HK-2 (cell line): ENCODE measurements at regions not wholly inside any gene's neighbourhood (a gene's known extent, or its start where the extent isn't known, plus 50 kb on each side); places are given as distances from the start of the nearest gene placed in this dataset.

ENCODE experiments used
- DNase-seq: peaks from one replicate; pipeline ENCODE4 v3.0.0-alpha.2; 2018; ENCODE audit not compliant: unreplicated experiment

DNA sequence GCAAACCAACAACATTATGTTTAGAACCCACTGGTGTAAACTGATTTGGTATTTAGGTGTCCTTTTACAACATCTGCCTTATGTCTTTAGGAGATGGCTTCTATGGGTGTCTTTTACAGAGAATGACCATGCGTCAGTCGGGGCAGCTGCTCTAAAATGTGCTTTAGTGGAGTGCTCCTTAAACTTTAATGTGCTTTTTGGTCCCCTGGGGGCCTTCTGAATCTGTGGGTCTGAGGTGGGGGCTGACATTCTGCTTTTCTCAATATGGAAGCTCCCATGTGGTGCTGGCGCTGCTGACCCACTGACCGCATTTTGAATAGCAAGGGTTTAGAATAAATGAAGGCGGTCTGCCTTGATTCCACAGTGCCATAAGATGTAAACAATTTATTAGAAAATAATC, 173.2 kb upstream of the B3GALT2 start:
- DNase-seq: no peak

DNA sequence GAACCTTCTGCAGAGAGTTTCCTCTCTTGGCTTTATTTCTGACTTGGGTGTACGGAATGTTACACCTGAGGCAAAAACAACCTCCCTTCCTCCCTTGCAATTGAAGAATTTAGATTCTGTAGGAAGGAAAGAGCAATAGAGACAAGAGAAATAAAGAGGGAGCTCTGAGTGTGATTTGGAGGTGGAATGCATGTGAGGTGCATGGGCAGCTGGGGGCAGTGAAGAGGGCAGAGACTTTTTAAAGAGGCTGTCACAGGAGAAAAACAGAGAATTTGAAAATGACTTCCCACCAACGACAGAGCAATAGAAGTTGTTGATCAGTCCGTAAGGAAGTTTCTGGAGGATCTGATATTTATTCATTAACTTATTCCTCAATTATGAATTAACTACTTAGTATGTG, 172.0 kb upstream of the B3GALT2 start:
- DNase-seq: no peak

GRCh38 chr1:193356249-193356648, 169.8 kb upstream of the B3GALT2 start:
- DNase-seq: no peak

- DNase-seq: no peak
Observed at GRCh38 chr1:193355626-193356025, 169.2 kb upstream of the B3GALT2 start.

DNA sequence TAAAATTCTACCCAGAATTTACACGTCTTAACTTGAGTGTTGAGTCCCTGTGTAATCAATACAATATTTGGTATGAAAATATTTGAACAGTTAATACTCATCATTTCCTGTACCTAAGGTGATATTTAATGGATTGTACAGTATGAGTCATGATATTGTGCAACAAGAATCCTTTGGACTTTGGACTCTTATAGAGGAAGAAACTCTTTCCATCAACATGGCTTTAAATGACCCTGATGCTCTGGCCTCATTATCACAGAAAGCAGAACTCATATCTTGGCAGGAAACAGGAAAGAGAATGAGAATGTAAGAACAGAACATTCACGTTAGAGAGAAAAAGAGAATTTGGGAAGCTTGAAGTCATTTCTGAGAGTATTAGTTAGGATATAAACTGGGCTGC, 168.8 kb upstream of the B3GALT2 start:
- DNase-seq: no peak

DNA sequence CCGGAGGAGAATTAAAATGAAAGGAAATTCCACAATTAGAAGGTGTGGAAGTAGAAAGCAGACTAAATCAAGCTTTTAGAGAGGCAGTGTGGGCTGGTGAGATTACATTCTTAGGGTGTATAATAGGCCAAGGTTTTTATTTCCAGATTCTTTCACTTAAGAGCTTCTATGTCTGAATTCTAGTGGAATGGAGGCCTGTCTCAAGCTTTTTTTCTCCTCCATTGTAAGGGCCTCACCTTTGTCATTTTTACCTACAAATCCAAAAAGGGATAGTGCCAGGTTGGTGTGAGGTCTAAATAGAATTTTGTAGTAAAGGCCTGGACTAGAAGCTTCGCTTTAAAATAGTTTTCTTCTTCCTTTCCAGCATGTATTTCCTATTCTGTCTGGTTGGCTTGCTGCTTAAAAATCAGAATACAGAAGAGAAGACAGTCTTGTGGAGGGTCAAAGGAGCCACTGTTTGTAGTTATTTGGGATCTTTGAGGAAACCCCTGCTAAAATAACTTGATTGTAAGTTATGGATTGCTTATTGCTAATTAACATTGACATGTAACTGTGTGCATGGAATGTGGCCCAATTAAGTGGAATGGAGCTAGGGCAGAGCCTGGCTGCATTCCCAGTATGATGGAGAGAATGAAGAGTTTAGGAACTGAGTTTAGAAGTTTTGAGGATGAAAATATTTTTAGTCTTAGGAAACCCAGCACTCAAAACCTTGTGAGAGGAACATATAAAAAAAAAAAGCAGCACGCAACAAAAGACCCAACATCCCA, 162.5 kb upstream of the B3GALT2 start:
- DNase-seq: no peak

GRCh38 chr1:193348091-193348768, 161.8 kb upstream of the B3GALT2 start:
- DNase-seq: no peak

DNA sequence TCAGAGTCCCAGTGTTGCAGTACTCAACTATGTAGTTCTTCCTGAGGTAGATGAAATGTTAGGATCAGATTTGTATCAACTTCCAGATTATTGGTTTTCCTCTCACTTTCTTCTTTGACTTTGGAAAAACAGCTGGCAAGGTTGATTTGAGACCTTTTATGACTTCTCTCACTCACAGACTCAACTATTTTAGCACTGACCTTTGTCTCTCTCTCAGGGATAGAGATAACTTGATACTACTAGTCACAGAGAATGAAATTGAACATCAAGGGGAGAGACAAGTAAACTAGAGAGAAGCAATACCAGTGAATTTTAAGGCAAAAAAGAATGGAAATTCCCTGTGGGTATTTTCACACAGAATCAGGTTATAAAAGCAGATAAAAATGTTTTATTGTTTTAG, 159.7 kb upstream of the B3GALT2 start:
- no peak for DNase-seq

GRCh38 chr1:193342811-193343210, 156.4 kb upstream of the B3GALT2 start:
- no peak for DNase-seq

GRCh38 chr1:193340331-193340730, 153.9 kb upstream of the B3GALT2 start:
- no peak for DNase-seq

- DNase-seq: no peak
Observed at GRCh38 chr1:193339401-193339800, 153.0 kb upstream of the B3GALT2 start.

DNA sequence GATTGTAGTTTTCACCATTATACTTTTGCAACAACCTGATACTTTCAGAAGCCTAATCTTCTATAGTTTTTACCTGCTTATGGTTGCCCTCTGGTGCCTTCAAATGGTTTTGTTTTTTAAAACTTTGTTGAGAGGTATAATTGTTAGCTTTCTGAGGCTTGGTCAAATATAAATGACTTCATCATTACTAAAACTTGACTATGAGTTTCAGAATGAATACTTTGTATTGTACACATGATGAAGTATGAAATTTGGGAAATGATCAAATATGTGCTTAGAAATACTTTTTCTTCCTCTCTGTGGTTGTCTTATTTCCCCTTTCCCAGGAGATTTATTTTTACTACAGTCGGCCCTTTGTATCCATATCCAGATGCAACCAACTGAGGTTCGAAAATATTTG, 151.8 kb upstream of the B3GALT2 start:
- no peak for DNase-seq

GRCh38 chr1:193335806-193336428, 149.5 kb upstream of the B3GALT2 start:
- DNase-seq: no peak

DNA sequence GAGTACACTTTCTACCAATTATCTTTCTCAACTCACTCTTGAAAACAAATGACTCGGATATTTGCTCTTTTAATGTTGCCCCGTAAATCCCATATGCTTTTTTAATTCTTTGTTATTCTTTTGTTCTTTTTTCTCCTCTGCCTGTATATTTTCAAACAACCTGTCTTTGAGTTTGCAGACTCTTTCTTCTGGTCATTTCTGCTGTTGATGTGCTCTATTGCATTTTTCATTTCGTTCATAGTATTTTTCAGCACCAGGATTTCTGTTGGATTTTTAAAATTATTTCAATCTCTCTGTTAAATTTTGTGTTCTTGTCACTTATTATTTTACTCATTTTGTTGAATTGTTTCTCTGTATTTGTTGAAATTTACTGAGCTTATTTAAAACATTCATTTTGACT, 146.8 kb upstream of the B3GALT2 start:
- no peak for DNase-seq

GRCh38 chr1:193326296-193326695, 139.9 kb upstream of the B3GALT2 start:
- DNase-seq: no peak

GRCh38 chr1:193325771-193326170, 139.4 kb upstream of the B3GALT2 start:
- no peak for DNase-seq

DNA sequence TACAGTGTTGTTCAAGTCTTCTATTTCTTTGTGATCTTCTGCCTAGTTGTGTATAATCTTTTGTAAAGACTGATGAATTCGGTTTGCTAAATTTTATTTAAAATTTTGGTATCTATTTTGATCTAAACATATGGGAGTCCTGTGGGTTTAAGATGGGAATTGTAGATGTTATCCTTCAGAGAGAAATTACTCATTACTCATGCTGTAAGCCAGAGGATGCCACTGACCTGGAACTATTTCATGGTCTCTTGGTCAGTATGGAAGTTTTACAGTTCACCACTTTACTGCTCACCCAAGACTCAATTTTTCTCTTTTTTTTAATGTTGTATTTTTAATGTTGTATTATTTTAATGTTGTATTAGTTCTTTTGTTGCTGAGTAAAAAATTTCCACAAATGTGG, 138.6 kb upstream of the B3GALT2 start:
- no peak for DNase-seq

DNA sequence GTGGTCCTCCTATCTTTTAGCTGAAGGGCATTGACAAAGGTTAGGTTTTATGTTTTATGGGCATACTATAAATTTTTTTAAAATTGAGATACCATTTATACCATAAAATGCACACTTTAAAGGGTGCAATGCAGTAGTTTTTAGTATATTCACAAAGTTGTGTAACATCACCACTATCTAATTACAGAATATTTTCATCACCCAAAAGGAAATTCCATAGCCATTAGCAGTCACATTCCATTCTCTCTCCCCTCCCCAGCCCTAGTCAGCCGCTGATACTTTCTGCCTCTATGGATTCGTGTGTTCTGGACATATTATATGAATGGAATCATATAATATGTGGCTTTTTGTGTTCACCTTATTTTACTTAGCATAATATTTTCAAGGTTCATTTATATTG, 135.8 kb upstream of the B3GALT2 start:
- peak; percentile 24 for DNase-seq

- DNase-seq: no peak
Observed at GRCh38 chr1:193321242-193321840, 134.9 kb upstream of the B3GALT2 start.

- DNase-seq: no peak
Observed at GRCh38 chr1:193320270-193320669, 133.9 kb upstream of the B3GALT2 start.

DNA sequence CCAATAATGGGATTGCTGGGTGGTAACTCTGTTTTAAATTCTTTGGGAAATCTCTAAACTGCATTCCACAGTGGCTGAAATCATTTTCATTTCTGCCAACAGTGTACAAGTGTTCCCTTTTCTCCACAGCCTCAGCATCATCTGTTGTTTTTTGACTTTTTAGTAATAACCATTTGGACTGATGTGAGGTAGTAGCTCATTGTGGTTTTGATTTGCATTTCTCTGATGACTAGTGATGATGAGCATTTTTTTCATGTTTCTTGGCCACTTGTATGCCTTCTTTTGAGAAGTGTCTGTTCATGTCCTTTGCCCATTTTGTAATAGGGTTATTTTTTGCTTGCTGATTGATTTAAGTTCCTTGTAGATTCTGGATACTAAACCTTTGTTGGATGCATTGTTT, 131.9 kb upstream of the B3GALT2 start:
- DNase-seq: no peak

GRCh38 chr1:193313354-193314140, 127.1 kb upstream of the B3GALT2 start:
- DNase-seq: no peak
